ENCODE measurements at regions not wholly inside any gene's neighbourhood (a gene's known extent, or its start where the extent isn't known, plus 50 kb on each side); places are given as distances from the start of the nearest gene placed in this dataset.

DNA sequence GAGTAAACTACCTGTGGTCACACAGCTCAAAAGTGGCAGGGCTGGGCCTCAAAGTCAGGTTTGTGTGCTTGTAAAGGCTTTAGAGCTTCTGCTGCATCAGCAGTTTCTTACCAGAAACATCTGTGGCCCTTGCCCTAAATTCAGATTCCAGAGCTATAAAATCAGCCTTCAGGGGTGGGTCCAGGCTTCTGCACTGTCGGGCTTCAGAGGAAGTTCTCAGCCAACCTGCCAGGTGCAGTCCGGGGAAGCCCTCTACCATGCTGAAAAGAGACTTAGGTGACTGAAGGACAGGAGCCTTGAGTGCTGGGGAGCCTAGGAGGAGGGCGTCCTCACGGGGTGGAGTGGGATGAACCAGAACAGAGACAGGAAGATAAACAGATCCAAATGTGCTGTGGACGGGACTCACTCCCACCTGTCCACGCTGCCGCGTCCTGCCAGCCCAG lies 69.9 kb upstream of the HS6ST1 start:
- Histone ChIP-seq H3K27ac (no peak overlapping the region), H3K4me1 (no peaks in the 10 kb centered on the region), H4K20me1 (ENCODE audit: low read depth) (no peaks in the 10 kb centered on the region), H2AFZ (replicated peaks) (no peak overlapping the region), H3K4me2 (no peak overlapping the region), H3K9ac (no peak overlapping the region), H3K27me3 (no peaks in the 10 kb centered on the region), H3K79me2 (ENCODE audit: low read depth) (no peaks in the 10 kb centered on the region), H3K9me3 (ENCODE audit: low read depth) (no peaks in the 10 kb centered on the region), H3K4me3 (no peak overlapping the region), H3F3A (ENCODE audit: low read depth) (no peaks in the 10 kb centered on the region), H3K36me3 (no peaks in the 10 kb centered on the region)
- Mint-ChIP-seq H3K9me3 (peaks cover 12% of the 10 kb centered on the region), H3K4me1 (peaks cover 32% of the 10 kb centered on the region), H3K36me3 (no peaks in the 10 kb centered on the region), H3K27me3 (ENCODE audit: insufficient read depth, low read depth) (peaks cover 9% of the 10 kb centered on the region), H3K4me3 (no peak overlapping the region), H3K27ac (no peak overlapping the region)
- TF ChIP-seq EZH2phosphoT487 (IDR thresholded peaks at IDR 0.05): no peak
- TF ChIP-seq EZH2 (IDR thresholded peaks at IDR 0.05): no peak
- TF ChIP-seq, protein P1, sequence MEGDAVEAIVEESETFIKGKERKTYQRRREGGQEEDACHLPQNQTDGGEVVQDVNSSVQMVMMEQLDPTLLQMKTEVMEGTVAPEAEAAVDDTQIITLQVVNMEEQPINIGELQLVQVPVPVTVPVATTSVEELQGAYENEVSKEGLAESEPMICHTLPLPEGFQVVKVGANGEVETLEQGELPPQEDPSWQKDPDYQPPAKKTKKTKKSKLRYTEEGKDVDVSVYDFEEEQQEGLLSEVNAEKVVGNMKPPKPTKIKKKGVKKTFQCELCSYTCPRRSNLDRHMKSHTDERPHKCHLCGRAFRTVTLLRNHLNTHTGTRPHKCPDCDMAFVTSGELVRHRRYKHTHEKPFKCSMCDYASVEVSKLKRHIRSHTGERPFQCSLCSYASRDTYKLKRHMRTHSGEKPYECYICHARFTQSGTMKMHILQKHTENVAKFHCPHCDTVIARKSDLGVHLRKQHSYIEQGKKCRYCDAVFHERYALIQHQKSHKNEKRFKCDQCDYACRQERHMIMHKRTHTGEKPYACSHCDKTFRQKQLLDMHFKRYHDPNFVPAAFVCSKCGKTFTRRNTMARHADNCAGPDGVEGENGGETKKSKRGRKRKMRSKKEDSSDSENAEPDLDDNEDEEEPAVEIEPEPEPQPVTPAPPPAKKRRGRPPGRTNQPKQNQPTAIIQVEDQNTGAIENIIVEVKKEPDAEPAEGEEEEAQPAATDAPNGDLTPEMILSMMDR (IDR thresholded peaks at IDR 0.05): no peak
- no peak for DNase-seq (ENCODE audit: low spot score)

DNA sequence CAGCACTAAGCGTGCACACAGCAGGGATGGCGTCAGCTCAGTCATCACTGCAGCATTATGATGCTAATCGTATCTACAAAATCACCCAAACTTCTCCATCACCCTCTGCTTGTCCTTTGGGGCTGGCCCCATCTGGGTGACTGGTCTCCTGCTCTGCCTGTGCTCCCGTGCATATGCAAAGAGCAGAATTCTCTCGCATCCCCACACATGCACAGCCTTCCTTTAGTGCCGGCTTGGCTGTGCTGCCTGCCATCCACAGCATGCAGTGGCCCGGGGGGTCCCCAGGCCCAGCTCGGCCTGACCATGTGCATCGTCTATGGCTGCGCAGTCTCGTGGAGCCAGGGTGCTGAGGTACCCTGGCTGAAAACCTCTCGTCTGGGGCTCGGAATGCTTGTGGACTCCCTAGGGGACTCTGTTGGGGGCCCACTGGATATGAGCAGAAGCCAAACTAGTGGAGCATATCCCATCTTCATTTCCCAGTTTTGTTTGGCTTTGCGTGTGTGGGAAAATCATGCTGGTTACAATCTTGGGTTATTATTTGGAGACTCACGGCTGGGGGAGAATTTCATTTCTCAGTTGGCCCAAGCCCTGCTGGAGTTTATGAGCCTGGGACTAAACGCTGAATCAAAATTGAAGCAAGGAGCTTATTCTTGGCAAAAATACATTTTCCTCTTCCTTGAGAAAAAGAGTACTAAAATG lies 70.9 kb upstream of the HS6ST1 start:
- no peak for TF ChIP-seq EZH2phosphoT487 (IDR thresholded peaks at IDR 0.05)
- TF ChIP-seq, protein P1 (IDR thresholded peaks at IDR 0.05): no peak
- no peak for TF ChIP-seq EZH2 (IDR thresholded peaks at IDR 0.05)
- no peak for DNase-seq (ENCODE audit: low spot score)
- no peak overlapping the region for H2AFZ ChIP-seq (replicated peaks)
- Mint-ChIP-seq H3K36me3 (no peaks in the 10 kb centered on the region), H3K4me3 (no peak overlapping the region), H3K4me1 (peaks cover 37% of the 10 kb centered on the region), H3K27ac (peak overlapping the region; percentile 80), H3K9me3 (peaks cover 10% of the 10 kb centered on the region), H3K27me3 (ENCODE audit: insufficient read depth, low read depth) (peaks cover 9% of the 10 kb centered on the region)
- no peaks in the 10 kb centered on the region for H4K20me1 ChIP-seq (ENCODE audit: low read depth)
- H3K4me1 ChIP-seq: no peaks in the 10 kb centered on the region
- no peaks in the 10 kb centered on the region for H3K27me3 ChIP-seq
- H3K4me2 ChIP-seq: no peak overlapping the region
- H3K79me2 ChIP-seq (ENCODE audit: low read depth): no peaks in the 10 kb centered on the region
- no peak overlapping the region for H3K27ac ChIP-seq
- no peaks in the 10 kb centered on the region for H3K9me3 ChIP-seq (ENCODE audit: low read depth)
- no peaks in the 10 kb centered on the region for H3K36me3 ChIP-seq
- H3K4me3 ChIP-seq: no peak overlapping the region
- H3K9ac ChIP-seq: no peak overlapping the region
- H3F3A ChIP-seq (ENCODE audit: low read depth): no peaks in the 10 kb centered on the region

DNA sequence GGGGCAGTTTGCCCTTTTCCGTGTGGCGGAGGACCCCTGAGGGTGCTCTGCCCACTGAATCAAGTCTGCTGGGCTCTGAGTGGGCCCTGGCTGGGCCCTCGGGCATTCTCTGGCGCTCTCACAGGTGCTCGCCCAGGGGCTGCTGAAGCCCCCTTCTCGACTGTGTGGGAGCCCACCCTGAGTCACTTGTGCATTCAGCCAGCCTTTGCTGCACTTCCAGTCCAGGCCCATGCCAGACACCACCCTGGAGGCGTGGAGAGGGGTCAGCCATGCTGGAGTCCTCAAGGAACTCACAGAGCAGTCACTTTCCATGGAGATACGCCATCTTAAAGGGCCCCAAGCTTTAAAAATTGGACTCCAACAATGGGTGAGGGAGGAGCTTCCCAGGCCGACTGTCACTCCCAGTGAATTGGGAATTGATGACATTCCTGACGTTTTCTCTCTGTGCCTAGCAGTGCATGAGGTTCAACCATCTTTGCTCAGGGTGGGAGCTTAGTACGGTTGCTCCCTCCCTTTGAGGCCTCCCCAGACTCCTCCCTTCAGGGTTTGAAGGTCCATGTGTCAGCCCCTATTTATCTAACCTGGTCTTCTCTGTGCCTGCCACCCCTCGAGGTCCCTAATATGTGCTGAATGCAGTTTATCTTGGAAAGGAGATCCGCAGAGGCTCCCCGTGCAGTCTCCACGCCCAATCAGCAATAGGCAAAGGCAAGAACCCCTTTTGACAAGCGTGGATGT lies 71.8 kb upstream of the HS6ST1 start:
- peaks cover under 1% of the 10 kb centered on the region for H3K4me1 ChIP-seq
- no peak overlapping the region for H3K4me3 ChIP-seq
- H3K9ac ChIP-seq: no peak overlapping the region
- H3K9me3 ChIP-seq (ENCODE audit: low read depth): no peaks in the 10 kb centered on the region
- no peak overlapping the region for H3K4me3 Mint-ChIP-seq
- peaks cover 9% of the 10 kb centered on the region for H3K27me3 Mint-ChIP-seq (ENCODE audit: insufficient read depth, low read depth)
- peaks cover 43% of the 10 kb centered on the region for H3K4me1 Mint-ChIP-seq
- no peaks in the 10 kb centered on the region for H3K36me3 ChIP-seq
- peaks cover 8% of the 10 kb centered on the region for H3K9me3 Mint-ChIP-seq
- H3K27ac ChIP-seq: no peak overlapping the region
- TF ChIP-seq EZH2 (IDR thresholded peaks at IDR 0.05): no peak
- TF ChIP-seq EZH2phosphoT487 (IDR thresholded peaks at IDR 0.05): no peak
- TF ChIP-seq, protein P1 (IDR thresholded peaks at IDR 0.05): no peak
- H3K79me2 ChIP-seq (ENCODE audit: low read depth): no peaks in the 10 kb centered on the region
- no peaks in the 10 kb centered on the region for H3K36me3 Mint-ChIP-seq
- no peak overlapping the region for H3K4me2 ChIP-seq
- no peaks in the 10 kb centered on the region for H3F3A ChIP-seq (ENCODE audit: low read depth)
- H4K20me1 ChIP-seq (ENCODE audit: low read depth): no peaks in the 10 kb centered on the region
- peak overlapping the region; percentile 2 for H3K27ac Mint-ChIP-seq
- H3K27me3 ChIP-seq: no peaks in the 10 kb centered on the region
- peak overlapping the region; percentile 63 for H2AFZ ChIP-seq (replicated peaks)
- no peak for DNase-seq (ENCODE audit: low spot score)

All from neural progenitor cell (in vitro differentiated cells).